ENCODE measurements at regions not wholly inside any gene's neighbourhood (a gene's known extent, or its start where the extent isn't known, plus 50 kb on each side); places are given as distances from the start of the nearest gene placed in this dataset.

- ChIA-PET CTCF (no interaction called here), POLR2A (no interaction called here)
- Mint-ChIP-seq H3K9me3 (ENCODE audit: low read depth) (no peaks in the 10 kb centered on the region), H3K27ac (no peak overlapping the region), H3K4me1 (no peaks in the 10 kb centered on the region), H3K4me3 (no peak overlapping the region), H3K36me3 (ENCODE audit: low read depth) (no peaks in the 10 kb centered on the region), H3K27me3 (no peaks in the 10 kb centered on the region)
- no peak for DNase-seq
- no peak for ATAC-seq
- intact Hi-C loops (cut with DNase I, micrococcal nuclease) = no loop called here
Observed at GRCh38 chr3:135757421-135757820, 208.1 kb upstream of the PPP2R3A start.

- H3K4me1 Mint-ChIP-seq = no peaks in the 10 kb centered on the region
- no peaks in the 10 kb centered on the region for H3K9me3 Mint-ChIP-seq (ENCODE audit: low read depth)
- DNase-seq = no peak
- ATAC-seq = no peak
- no peak overlapping the region for H3K27ac Mint-ChIP-seq
- POLR2A ChIA-PET = no interaction called here
- no peaks in the 10 kb centered on the region for H3K36me3 Mint-ChIP-seq (ENCODE audit: low read depth)
- CTCF ChIA-PET = no interaction called here
- H3K27me3 Mint-ChIP-seq = no peaks in the 10 kb centered on the region
- no peak overlapping the region for H3K4me3 Mint-ChIP-seq
- intact Hi-C loops (cut with DNase I, micrococcal nuclease) = no loop called here
Observed at GRCh38 chr3:135758961-135759360, 206.6 kb upstream of the PPP2R3A start.

GRCh38 chr3:135759651-135760050 lies 205.9 kb upstream of the PPP2R3A start:
- POLR2A ChIA-PET = no interaction called here
- H3K36me3 Mint-ChIP-seq (ENCODE audit: low read depth) = no peaks in the 10 kb centered on the region
- ATAC-seq (no peak), DNase-seq (no peak)
- H3K27ac Mint-ChIP-seq = no peak overlapping the region
- intact Hi-C loops (cut with DNase I, micrococcal nuclease) = no loop called here
- no peaks in the 10 kb centered on the region for H3K27me3 Mint-ChIP-seq
- no peak overlapping the region for H3K4me3 Mint-ChIP-seq
- H3K9me3 Mint-ChIP-seq (ENCODE audit: low read depth) = no peaks in the 10 kb centered on the region
- CTCF ChIA-PET = no interaction called here
- no peaks in the 10 kb centered on the region for H3K4me1 Mint-ChIP-seq

- Mint-ChIP-seq H3K27me3 (no peaks in the 10 kb centered on the region), H3K4me1 (no peaks in the 10 kb centered on the region), H3K27ac (no peak overlapping the region), H3K9me3 (ENCODE audit: low read depth) (no peaks in the 10 kb centered on the region), H3K4me3 (no peak overlapping the region), H3K36me3 (ENCODE audit: low read depth) (no peaks in the 10 kb centered on the region)
- no peak for DNase-seq
- intact Hi-C loops (cut with DNase I, micrococcal nuclease) = no loop called here
- ChIA-PET POLR2A (no interaction called here), CTCF (no interaction called here)
- no peak for ATAC-seq
Observed at GRCh38 chr3:135760581-135760980, 204.9 kb upstream of the PPP2R3A start.

- H3K4me1 Mint-ChIP-seq = no peaks in the 10 kb centered on the region
- no peak overlapping the region for H3K27ac Mint-ChIP-seq
- ATAC-seq (no peak), DNase-seq (no peak)
- no peaks in the 10 kb centered on the region for H3K36me3 Mint-ChIP-seq (ENCODE audit: low read depth)
- peaks cover 3% of the 10 kb centered on the region for H3K9me3 Mint-ChIP-seq (ENCODE audit: low read depth)
- intact Hi-C loops (cut with DNase I, micrococcal nuclease) = no loop called here
- H3K4me3 Mint-ChIP-seq = no peak overlapping the region
- ChIA-PET CTCF (interaction anchor here (0.6 to 0.7 kb wide), 2 partner anchors 465 to 957 kb away, joined by 4 read pairs; no protein-coding TSS in a partner anchor), POLR2A (no interaction called here)
- H3K27me3 Mint-ChIP-seq = peaks cover 2% of the 10 kb centered on the region
Observed at GRCh38 chr3:135762188-135762856, 203.2 kb upstream of the PPP2R3A start.

- peaks cover 2% of the 10 kb centered on the region for H3K27me3 Mint-ChIP-seq
- H3K27ac Mint-ChIP-seq = no peak overlapping the region
- H3K36me3 Mint-ChIP-seq (ENCODE audit: low read depth) = no peaks in the 10 kb centered on the region
- no peak overlapping the region for H3K4me3 Mint-ChIP-seq
- DNase-seq (no peak), ATAC-seq (no peak)
- POLR2A ChIA-PET = no interaction called here
- peaks cover 3% of the 10 kb centered on the region for H3K9me3 Mint-ChIP-seq (ENCODE audit: low read depth)
- no peaks in the 10 kb centered on the region for H3K4me1 Mint-ChIP-seq
- CTCF ChIA-PET = no interaction called here
- intact Hi-C loops (cut with DNase I, micrococcal nuclease) = no loop called here
Observed at GRCh38 chr3:135766115-135766514, 199.4 kb upstream of the PPP2R3A start.

- H3K27me3 Mint-ChIP-seq = peaks cover 4% of the 10 kb centered on the region
- ChIA-PET POLR2A (no interaction called here), CTCF (no interaction called here)
- H3K4me1 Mint-ChIP-seq = no peaks in the 10 kb centered on the region
- no peaks in the 10 kb centered on the region for H3K36me3 Mint-ChIP-seq (ENCODE audit: low read depth)
- peaks cover 3% of the 10 kb centered on the region for H3K9me3 Mint-ChIP-seq (ENCODE audit: low read depth)
- DNase-seq (no peak), ATAC-seq (no peak)
- intact Hi-C loops (cut with DNase I, micrococcal nuclease) = no loop called here
- H3K27ac Mint-ChIP-seq = no peak overlapping the region
- no peak overlapping the region for H3K4me3 Mint-ChIP-seq
Observed at GRCh38 chr3:135771760-135772159, 193.8 kb upstream of the PPP2R3A start.

- Mint-ChIP-seq H3K4me3 (no peak overlapping the region), H3K36me3 (ENCODE audit: low read depth) (no peaks in the 10 kb centered on the region), H3K9me3 (ENCODE audit: low read depth) (no peaks in the 10 kb centered on the region), H3K4me1 (no peaks in the 10 kb centered on the region), H3K27ac (no peak overlapping the region), H3K27me3 (no peaks in the 10 kb centered on the region)
- POLR2A ChIA-PET = no interaction called here
- intact Hi-C loops (cut with DNase I, micrococcal nuclease) = no loop called here
- no peak for DNase-seq
- CTCF ChIA-PET = no interaction called here
- no peak for ATAC-seq
Observed at GRCh38 chr3:135779024-135779423, 186.5 kb upstream of the PPP2R3A start.

- ATAC-seq (no peak), DNase-seq (no peak)
- H3K36me3 Mint-ChIP-seq (ENCODE audit: low read depth) = no peaks in the 10 kb centered on the region
- no peak overlapping the region for H3K27ac Mint-ChIP-seq
- POLR2A ChIA-PET = no interaction called here
- intact Hi-C loops (cut with DNase I, micrococcal nuclease) = no loop called here
- H3K4me1 Mint-ChIP-seq = no peaks in the 10 kb centered on the region
- CTCF ChIA-PET = no interaction called here
- H3K9me3 Mint-ChIP-seq (ENCODE audit: low read depth) = no peaks in the 10 kb centered on the region
- no peak overlapping the region for H3K4me3 Mint-ChIP-seq
- no peaks in the 10 kb centered on the region for H3K27me3 Mint-ChIP-seq
Observed at GRCh38 chr3:135779590-135780235, 185.8 kb upstream of the PPP2R3A start.

- H3K4me1 Mint-ChIP-seq = no peaks in the 10 kb centered on the region
- H3K36me3 Mint-ChIP-seq (ENCODE audit: low read depth) = no peaks in the 10 kb centered on the region
- H3K9me3 Mint-ChIP-seq (ENCODE audit: low read depth) = no peaks in the 10 kb centered on the region
- ATAC-seq (no peak), DNase-seq (no peak)
- no peak overlapping the region for H3K27ac Mint-ChIP-seq
- ChIA-PET CTCF (no interaction called here), POLR2A (no interaction called here)
- intact Hi-C loops (cut with DNase I, micrococcal nuclease) = no loop called here
- no peak overlapping the region for H3K4me3 Mint-ChIP-seq
- H3K27me3 Mint-ChIP-seq = no peaks in the 10 kb centered on the region
Observed at GRCh38 chr3:135781026-135781815, 184.3 kb upstream of the PPP2R3A start.

- Mint-ChIP-seq H3K9me3 (ENCODE audit: low read depth) (no peaks in the 10 kb centered on the region), H3K36me3 (ENCODE audit: low read depth) (no peaks in the 10 kb centered on the region), H3K4me1 (no peaks in the 10 kb centered on the region), H3K27me3 (peaks cover 3% of the 10 kb centered on the region), H3K4me3 (no peak overlapping the region), H3K27ac (no peak overlapping the region)
- no peak for DNase-seq
- POLR2A ChIA-PET = no interaction called here
- intact Hi-C loops (cut with DNase I, micrococcal nuclease) = no loop called here
- ATAC-seq = peak; percentile 39
- CTCF ChIA-PET = no interaction called here
Observed at GRCh38 chr3:135784557-135784956, 181.0 kb upstream of the PPP2R3A start.

- Mint-ChIP-seq H3K4me1 (no peaks in the 10 kb centered on the region), H3K4me3 (no peak overlapping the region), H3K36me3 (ENCODE audit: low read depth) (no peaks in the 10 kb centered on the region), H3K9me3 (ENCODE audit: low read depth) (peaks cover 4% of the 10 kb centered on the region), H3K27me3 (peaks cover 5% of the 10 kb centered on the region), H3K27ac (no peak overlapping the region)
- ATAC-seq = no peak
- DNase-seq = no peak
- intact Hi-C loops (cut with DNase I, micrococcal nuclease) = no loop called here
- ChIA-PET POLR2A (no interaction called here), CTCF (no interaction called here)
Observed at GRCh38 chr3:135788146-135788545, 177.4 kb upstream of the PPP2R3A start.

Data from activated CD4-positive, alpha-beta T cell treated with anti-CD3 and anti-CD28 coated beads for 36 hours (primary cell).